ENCODE measurements at regions not wholly inside any gene's neighbourhood (a gene's known extent, or its start where the extent isn't known, plus 50 kb on each side); places are given as distances from the start of the nearest gene placed in this dataset.

GRCh38 chr2:2926858-2927175, 450.8 kb downstream of the EIPR1 start:
- DNase-seq (ENCODE audit: low read depth in 2 of 2): no peak

- no peak for DNase-seq (ENCODE audit: low read depth in 2 of 2)
These were observed 451.4 kb downstream of the EIPR1 start for GRCh38 chr2:2926009-2926857.

- DNase-seq (ENCODE audit: low read depth in 2 of 2): no peak
These were observed 455.5 kb downstream of the EIPR1 start for GRCh38 chr2:2922156-2922555.

- no peak for DNase-seq (ENCODE audit: low read depth in 2 of 2)
These were observed 456.5 kb downstream of the EIPR1 start for GRCh38 chr2:2921011-2921720.

- DNase-seq (ENCODE audit: low read depth in 2 of 2): no peak
These were observed 457.8 kb downstream of the EIPR1 start for GRCh38 chr2:2919574-2920365.

- no peak for DNase-seq (ENCODE audit: low read depth in 2 of 2)
These were observed 458.6 kb downstream of the EIPR1 start for GRCh38 chr2:2919026-2919425.

GRCh38 chr2:2916621-2917020, 461.0 kb downstream of the EIPR1 start:
- no peak for DNase-seq (ENCODE audit: low read depth in 2 of 2)

GRCh38 chr2:2914252-2914651, 463.4 kb downstream of the EIPR1 start:
- DNase-seq (ENCODE audit: low read depth in 2 of 2): no peak

- no peak for DNase-seq (ENCODE audit: low read depth in 2 of 2)
These were observed 464.0 kb downstream of the EIPR1 start for GRCh38 chr2:2913601-2914120.

GRCh38 chr2:2912731-2913130, 464.9 kb downstream of the EIPR1 start:
- DNase-seq (ENCODE audit: low read depth in 2 of 2): no peak

GRCh38 chr2:2912293-2912692, 465.3 kb downstream of the EIPR1 start:
- DNase-seq (ENCODE audit: low read depth in 2 of 2): no peak

GRCh38 chr2:2910259-2910658, 467.4 kb downstream of the EIPR1 start:
- no peak for DNase-seq (ENCODE audit: low read depth in 2 of 2)

- no peak for DNase-seq (ENCODE audit: low read depth in 2 of 2)
These were observed 468.3 kb downstream of the EIPR1 start for GRCh38 chr2:2909086-2910035.

- no peak for DNase-seq (ENCODE audit: low read depth in 2 of 2)
These were observed 471.5 kb downstream of the EIPR1 start for GRCh38 chr2:2906091-2906490.

- DNase-seq (ENCODE audit: low read depth in 2 of 2): no peak
These were observed 472.8 kb downstream of the EIPR1 start for GRCh38 chr2:2904721-2905350.

- DNase-seq (ENCODE audit: low read depth in 2 of 2): no peak
These were observed 474.9 kb downstream of the EIPR1 start for GRCh38 chr2:2902547-2903281.

- DNase-seq (ENCODE audit: low read depth in 2 of 2): no peak
These were observed 476.0 kb downstream of the EIPR1 start for GRCh38 chr2:2901384-2902345.

- DNase-seq (ENCODE audit: low read depth in 2 of 2): no peak
These were observed 477.8 kb downstream of the EIPR1 start for GRCh38 chr2:2899826-2900225.

- DNase-seq (ENCODE audit: low read depth in 2 of 2): no peak
These were observed 478.9 kb downstream of the EIPR1 start for GRCh38 chr2:2898744-2899143.
